ENCODE measurements at regions not wholly inside any gene's neighbourhood (a gene's known extent, or its start where the extent isn't known, plus 50 kb on each side); places are given as distances from the start of the nearest gene placed in this dataset.

GRCh38 chr17:71380936-71381335 is 739.9 kb upstream of the SOX9 start:
- peaks cover 4% of the 10 kb centered on the region for H3K9me3 ChIP-seq (replicated peaks; ENCODE audit: control insufficient read depth, insufficient read depth, low read length)
- H4K20me1 ChIP-seq (replicated peaks; ENCODE audit: control insufficient read depth, extremely low read depth, insufficient read depth, low read length), result no peaks in the 10 kb centered on the region
- H3K4me3 ChIP-seq (replicated peaks in 1 of 3; ENCODE audit: insufficient read depth in 1 of 3, low read depth in 1 of 3, low read length in 3 of 3), result no peak overlapping the region
- intact Hi-C loops (cut with micrococcal nuclease), result no loop called here
- TF ChIP-seq MYC (IDR thresholded peaks at IDR 0.05; ENCODE audit: low read depth, low read length), result no peak
- TF ChIP-seq POLR2A (IDR thresholded peaks at IDR 0.05; ENCODE audit: low read depth, low read length), result no peak
- TF ChIP-seq CTCF (IDR thresholded peaks at IDR 0.05; ENCODE audit: extremely low read depth in 1 of 2, insufficient read depth in 1 of 2, low read depth in 1 of 2, low read length in 2 of 2), result no peak
- TF ChIP-seq FOS (IDR thresholded peaks at IDR 0.05; ENCODE audit: borderline replicate concordance, insufficient read depth, low read length), result no peak
- no peak for TF ChIP-seq JUN (IDR thresholded peaks at IDR 0.05; ENCODE audit: borderline replicate concordance, insufficient read depth, insufficient read length, low read depth)
- no peak for TF ChIP-seq POLR2AphosphoS5 (IDR thresholded peaks at IDR 0.05; ENCODE audit: insufficient read depth, low read depth, low read length)
- TF ChIP-seq EZH2 (IDR thresholded peaks at IDR 0.05; ENCODE audit: borderline replicate concordance, low read depth, low read length, severe bottlenecking), result no peak
- no peak for TF ChIP-seq GATA2 (IDR thresholded peaks at IDR 0.05; ENCODE audit: insufficient read depth, insufficient read length, low read depth, low read length)
- no peak for TF ChIP-seq MAX (IDR thresholded peaks at IDR 0.05; ENCODE audit: insufficient read depth, insufficient read length)
- H3K4me2 ChIP-seq (ENCODE audit: insufficient read depth, low read length), result no peak overlapping the region
- BruUV-seq (replicated peaks), result no TSS peak
- H3K27me3 ChIP-seq (ENCODE audit: control insufficient read depth in 2 of 2, insufficient read depth in 2 of 2, low read length in 2 of 2), result no peaks in the 10 kb centered on the region
- no peaks in the 10 kb centered on the region for H3K4me1 ChIP-seq (ENCODE audit: control insufficient read depth, extremely low read depth, insufficient read depth, low read length)
- H3K27ac ChIP-seq (ENCODE audit: insufficient read depth, low read depth, low read length), result no peak overlapping the region
- DNase-seq (ENCODE audit: low read depth, low spot score) (no peak), FAIRE-seq (no peak)
- dilution Hi-C loops (cut with MboI; ENCODE audit: extremely low pct_ligation_motif_present, low sequenced_read_pairs), result no loop called here
- H3K9ac ChIP-seq (replicated peaks; ENCODE audit: extremely low read depth, insufficient read depth, low read length), result no peak overlapping the region
- no peaks in the 10 kb centered on the region for H3K36me3 ChIP-seq (ENCODE audit: control insufficient read depth in 2 of 2, extremely low read depth in 1 of 2, insufficient read depth in 2 of 2, low read length in 2 of 2)
- CTCF ChIA-PET, result no interaction called here
- no peak overlapping the region for H2AFZ ChIP-seq (ENCODE audit: low read depth, low read length)
- POLR2A ChIA-PET, result no interaction called here
- H3K9me1 ChIP-seq (replicated peaks; ENCODE audit: control insufficient read depth, extremely low read depth, insufficient read depth, low read length), result no peaks in the 10 kb centered on the region
- no peaks in the 10 kb centered on the region for H3K79me2 ChIP-seq (ENCODE audit: control insufficient read depth, insufficient read depth, low read length)

Measured in endothelial cell of umbilical vein (primary cell).